NCI-H2107 treated with DMSO at 0.1 percent for 48 hours (cell line): ENCODE measurements at regions not wholly inside any gene's neighbourhood (a gene's known extent, or its start where the extent isn't known, plus 50 kb on each side); places are given as distances from the start of the nearest gene placed in this dataset.
A peak's percentile ranks its signal among the peaks of the same experiment; 100 is the strongest.
"Not testable (repeated sequence)": the region's sequence is repeated elsewhere in the genome, so short reads cannot be mapped to it uniquely, and the experiment has no call there.

ENCODE experiments used
- DNase-seq: peaks from one replicate; lab custom pipeline; 2025; ENCODE audit not compliant: unreplicated experiment; lab: John Stamatoyannopoulos, UW

DNA sequence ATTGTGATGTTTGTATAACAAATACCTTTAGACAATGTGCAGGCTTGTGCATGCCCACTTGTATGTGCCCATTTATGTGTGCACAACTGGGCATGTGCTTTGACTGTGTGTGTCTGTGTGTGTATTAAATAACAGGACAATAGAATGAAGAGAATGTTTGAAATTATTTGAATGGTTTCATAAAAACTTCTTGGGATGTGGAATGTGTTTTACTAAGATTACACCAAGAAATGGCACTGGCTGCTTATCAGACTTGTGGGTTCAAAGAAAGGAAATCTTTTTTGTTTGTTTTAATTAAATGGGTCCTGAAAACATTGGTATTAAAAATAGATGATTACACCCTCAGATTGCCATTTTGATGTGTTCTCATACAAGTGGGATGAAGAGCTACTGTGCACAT lies 191.6 kb upstream of the CCN2 start:
- DNase-seq: no peak

DNA sequence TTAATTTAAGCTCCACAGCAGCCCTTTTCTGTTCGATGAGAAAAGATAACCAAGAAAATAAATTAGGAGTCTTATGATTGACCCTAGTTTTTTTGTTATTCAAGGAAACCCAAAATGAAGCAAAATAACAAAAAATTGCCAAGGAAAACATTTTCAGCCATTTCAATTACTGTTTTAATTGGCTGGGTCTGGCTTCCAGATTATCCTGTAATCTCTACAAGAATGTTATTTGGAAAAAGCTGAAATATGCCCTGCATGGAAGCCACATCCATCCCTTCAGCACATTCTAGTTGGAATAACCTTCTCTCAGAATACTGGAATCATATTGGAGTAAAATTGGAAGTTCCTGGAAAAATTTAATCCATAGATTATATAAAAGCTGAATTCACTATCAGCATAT lies 191.1 kb upstream of the CCN2 start:
- DNase-seq: no peak

DNA sequence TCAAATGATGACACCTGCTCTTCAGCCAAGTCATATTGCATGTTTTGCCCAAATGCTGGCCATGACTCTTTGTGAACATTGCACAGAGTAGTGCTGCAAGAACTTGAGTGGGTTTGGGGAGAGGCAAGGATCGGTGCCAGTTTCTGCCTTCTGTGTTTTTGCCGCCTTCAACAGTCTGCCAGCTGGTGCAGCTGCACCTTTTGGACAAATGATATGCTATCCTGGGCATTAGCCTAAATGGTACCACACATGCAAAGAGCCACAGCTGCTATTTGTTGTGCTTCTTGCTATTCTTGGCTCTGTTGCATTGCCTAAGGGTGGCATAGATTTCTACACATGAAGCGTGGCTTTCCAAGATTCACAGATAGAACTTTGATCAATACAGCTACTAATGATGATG lies 189.0 kb upstream of the CCN2 start:
- DNase-seq: no peak

DNA sequence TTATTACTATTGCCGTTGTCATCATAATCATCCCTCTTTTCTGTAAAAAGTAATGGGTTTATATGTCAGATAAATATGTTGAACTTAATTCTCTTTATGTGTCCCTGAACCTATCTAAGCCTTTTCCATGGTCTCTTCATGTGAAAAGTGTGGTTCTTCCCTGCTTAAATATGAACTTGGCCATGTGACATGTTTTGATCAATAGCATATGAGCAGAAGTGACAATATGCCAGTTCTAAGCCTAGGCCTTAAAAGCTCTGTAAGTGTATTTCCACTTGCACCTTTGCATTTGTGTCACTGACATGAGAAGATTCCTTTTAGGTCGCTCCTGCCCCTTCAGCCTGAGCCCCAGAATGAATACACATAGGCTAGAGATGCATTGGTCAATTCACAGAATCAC lies 188.4 kb upstream of the CCN2 start:
- no peak for DNase-seq

DNA sequence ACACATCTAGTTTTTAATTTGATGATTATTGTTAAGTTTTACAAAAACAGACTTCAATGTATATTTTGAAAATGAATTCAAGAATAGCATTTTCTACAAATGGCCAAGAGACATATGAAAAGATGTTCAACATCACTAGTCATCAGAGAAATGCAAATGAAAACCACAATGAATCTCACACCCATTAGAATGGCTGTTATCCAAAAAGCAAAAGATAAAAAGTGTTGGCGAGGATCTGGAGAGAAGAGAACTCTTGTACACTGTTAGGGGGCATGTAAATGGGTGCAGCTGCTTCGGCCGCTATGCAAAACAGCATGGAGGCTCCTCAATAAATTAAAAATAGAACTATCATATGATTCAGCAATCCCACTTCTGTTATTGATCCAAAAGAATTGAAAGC lies 185.8 kb upstream of the CCN2 start:
- no peak for DNase-seq

DNA sequence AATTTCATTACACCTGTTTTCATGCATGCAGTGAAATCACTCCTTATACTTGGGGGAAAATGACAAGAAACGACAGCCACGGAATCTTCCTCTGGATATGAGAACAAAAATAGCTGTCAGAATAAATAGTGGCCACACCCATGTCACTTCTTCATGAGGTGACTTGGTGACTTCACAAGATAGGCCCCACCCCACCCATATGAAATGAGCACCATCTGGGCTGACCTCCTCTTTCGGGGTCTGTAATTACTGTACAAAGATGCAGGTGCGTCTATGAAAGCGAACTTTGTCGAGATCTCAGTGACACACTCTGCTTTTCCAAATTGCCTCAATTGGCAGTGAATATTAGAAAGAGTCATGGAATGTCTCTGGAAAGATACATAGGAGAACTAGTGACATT lies 184.2 kb upstream of the CCN2 start:
- DNase-seq: no peak

DNA sequence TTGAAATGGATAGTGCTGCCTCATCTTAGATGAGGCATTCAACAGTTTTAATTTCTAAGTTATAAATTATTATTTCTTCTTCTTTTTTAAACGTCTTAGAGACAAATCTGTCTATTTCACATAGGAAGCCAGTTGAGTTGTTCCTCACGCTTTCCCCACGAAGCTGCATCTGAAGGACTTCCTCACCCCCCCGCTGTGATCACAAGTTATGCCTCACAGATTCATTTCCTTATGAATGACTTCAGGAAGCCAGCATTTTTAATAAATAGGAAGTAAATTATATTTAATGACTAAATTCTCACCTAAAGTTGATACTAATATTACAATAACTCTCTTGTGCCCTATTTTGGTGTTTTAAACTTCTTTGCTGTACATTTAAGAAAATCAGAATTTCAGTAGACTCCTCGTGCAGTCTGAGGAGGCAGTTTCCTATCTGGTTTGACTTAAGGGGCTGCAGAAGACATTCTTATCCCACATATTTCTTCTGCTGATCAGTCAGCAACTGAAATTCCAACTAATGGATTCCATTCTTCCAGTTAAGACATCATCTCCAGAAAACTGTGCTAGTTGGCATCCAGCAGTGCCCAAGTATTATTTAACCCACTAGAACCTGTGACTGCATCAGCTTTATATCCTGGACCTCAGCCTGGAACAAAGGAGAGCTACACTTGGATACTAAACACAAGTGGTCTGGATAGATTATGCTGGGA lies 182.7 kb upstream of the CCN2 start:
- DNase-seq: no peak

DNA sequence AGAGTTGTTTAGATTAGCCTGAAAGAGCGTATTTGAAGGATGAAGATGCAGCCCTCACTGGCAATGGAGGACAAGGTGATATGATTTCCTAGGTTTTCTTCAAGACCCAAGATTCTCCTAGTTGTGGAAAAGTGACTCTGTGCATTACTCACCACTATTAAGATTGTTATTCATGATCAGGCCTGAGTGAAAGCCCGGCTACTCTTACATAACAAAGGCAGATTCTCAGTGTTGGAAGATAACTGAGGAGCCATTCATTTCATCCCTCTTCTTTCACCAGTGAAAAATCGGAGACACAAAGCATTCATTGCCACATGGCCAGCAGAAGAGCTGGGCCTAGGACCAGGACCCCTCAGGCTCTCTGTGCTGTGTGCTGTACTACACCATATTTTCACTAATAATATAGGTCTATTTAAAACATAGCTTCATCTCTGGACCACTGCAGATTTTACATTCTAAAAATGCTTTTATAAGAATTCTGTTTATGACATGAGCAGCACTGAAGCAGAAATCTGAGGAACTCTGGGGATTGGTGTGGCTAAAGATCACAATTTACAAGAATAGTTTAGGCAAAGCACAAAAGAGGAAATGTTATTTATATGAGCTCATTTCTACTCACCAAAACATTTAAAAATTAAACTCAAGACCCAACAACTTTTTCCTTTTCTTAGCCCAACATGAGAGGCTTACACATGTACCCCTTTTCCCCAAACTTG lies 181.9 kb upstream of the CCN2 start:
- no peak for DNase-seq

DNA sequence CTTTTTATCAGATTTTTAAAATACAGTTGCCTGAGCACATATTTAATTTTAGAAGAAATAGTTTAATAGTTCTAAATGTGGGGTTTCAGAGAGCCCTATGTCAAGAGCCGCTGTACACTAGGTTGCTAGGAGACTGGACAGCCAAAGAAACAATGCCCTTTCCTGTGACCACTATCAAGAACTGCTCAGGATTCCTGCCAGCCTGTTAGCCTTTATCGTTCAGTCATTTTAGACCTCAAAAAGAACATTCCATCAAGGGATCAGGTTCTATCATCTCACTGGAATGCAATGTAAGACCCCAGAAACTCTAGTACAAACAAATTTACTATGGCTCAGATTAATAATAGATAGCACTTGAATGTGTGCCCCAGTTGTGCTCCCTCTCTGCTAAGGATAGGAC lies 181.2 kb upstream of the CCN2 start:
- no peak for DNase-seq

DNA sequence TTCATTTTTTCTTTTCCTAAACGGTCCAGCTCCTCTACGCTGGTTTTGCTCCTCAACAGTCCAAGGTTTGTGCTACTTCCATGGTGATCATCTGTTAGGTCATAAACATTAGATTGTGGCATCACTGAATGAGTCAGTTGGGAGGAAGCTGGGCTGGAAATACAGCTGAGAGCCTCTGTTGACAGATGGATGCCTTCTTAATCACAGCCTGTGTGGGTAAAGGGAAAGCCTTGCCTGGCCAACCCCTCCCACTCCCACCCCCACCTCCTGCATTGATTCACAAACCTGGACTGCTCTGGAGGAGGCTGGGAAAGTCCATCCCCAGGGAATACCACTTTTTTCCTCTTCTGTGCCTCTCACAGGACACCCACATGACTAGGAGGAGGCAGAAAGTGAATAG lies 180.6 kb upstream of the CCN2 start:
- DNase-seq: peak; percentile 7

DNA sequence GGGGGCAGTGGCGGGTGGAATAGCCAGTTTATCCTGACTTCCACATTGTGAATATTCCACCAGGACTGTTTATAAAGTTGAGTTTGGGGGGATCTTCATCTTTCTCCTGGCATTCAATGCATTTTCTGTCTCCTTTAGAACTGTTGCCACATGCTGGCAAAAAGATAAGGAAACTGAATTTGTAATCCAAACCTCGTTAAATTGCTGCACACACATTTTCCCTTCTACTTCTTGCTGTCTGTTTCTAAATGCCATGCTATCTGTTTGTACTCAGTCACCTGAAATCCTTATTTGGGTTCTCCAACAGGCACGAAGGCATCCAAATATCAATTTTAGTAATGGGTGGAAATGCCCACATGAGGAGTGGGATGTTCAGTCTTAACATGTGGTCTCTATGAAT lies 180.2 kb upstream of the CCN2 start:
- no peak for DNase-seq

DNA sequence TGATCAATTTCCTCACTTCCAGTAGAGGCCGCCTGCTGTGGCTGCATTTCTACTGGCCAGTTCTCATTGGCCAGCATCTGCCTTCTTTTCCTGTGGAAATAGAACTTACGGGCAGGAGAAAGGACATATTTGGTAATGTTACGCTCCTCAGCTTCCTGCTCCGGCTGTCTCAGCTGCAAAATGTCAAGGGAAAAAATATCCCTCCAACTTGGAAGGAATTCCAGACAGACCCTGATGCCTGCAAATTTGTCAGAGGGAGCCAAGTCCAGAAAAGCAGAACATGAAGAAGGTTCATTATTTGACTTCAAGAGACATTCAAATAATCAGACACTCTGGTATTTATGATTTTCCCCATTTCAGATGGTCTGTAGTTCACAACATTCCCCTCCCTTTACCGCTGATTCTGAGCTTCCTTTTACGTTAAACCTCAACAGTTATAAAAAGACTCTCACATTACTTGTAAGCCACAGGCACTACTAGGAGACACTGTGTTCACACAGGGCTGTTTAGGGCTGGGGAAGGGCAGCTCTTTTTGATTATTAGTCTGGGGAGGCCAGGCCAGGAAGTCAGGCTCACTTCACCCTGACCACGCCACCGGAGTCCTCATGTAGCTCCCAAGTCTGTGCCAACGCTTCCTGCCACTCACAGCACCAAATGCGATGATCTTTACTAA lies 179.6 kb upstream of the CCN2 start:
- no peak for DNase-seq

DNA sequence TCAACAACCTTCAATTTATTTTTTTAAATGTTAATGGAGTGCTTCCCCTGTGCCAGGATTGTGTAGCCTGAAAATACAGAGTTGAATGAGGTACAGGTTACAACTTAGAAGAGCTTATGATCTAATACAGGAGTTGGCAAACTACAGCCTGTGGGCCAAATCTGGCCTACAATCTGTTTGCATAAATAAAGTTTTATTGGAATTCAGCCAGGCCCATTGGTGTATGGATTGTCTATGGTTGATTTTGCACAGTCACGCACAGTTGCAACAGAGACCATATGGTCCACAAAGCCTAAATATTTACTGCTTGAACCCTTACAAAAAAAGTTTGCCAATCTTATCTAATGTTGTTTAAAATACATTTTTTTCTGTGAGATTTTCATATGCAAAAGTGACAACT lies 177.3 kb upstream of the CCN2 start:
- no peak for DNase-seq

DNA sequence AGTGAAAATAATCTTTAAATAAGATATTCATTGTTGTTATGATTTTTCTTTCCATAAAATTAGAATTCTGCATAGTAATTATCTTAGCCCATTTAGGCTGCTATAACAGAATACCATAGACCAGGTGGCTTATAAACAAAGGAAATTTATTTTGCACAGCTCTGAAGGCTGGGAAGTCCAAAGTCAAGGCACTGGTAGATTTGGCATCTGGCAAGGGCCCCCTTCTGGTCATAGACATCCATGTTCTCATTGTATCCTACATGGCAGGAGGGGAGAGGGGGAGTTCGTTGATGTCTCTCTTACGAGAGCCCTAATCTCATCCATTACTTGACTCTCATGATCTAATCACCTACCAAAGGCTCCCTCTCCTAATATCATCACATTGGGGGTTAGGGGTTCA lies 175.0 kb upstream of the CCN2 start:
- DNase-seq: no peak

DNA sequence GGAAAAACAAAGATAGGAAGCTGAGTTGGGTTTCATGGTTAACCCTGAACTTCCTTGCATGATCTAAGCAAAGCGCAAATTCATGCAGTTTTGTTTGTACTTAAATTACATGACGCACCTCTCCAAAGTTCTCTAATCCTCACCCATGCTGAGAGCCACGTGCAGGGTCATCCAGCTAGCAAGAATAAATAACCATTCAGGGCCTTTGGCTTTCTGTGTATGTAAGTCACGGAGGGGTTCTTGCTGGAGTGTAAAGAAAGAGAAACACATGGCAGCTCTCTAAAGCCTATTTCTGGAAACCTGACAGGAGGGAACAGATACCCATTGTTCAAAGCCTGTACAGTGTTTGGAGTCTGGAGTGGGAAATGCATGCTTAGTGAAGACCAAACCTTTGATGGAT lies 171.7 kb upstream of the CCN2 start:
- DNase-seq: peak; percentile 15

DNA sequence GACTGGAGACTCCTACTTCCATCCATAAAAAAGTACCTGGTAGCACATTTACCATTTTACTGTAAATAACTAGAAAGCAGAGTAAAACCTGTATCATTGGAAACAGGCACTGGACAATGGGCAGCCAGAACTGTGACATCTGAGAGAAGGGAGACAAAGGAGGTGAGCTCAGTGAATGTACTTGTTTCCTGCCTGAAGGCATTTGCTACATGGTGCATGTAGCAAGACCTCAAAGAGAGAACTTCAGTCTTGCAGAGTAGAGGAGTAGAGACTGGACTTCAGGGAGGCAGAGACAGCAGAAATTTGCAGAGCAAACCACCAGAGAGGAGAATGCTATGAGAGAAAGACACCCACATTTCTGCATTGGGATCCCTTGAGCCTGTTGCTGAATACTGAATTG lies 171.0 kb upstream of the CCN2 start:
- DNase-seq: no peak

DNA sequence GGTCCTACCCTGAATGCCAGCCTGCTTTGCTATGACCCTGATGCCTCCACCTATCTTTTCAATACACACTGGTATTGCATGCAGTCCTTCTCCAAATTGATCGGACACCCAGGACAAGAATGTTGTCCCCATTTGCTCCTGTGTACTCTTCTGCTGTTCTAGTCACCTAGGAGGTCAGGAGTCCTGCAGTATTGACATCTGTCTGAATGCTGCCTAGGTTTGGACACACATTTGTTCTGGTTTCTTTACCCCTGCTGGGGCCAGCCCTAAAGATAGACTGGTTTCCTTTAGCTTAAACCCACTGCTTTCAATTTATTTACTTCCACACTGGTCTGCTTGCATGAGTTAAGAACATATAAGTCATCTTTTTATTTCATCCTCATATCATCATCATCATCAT lies 167.0 kb upstream of the CCN2 start:
- DNase-seq: no peak

DNA sequence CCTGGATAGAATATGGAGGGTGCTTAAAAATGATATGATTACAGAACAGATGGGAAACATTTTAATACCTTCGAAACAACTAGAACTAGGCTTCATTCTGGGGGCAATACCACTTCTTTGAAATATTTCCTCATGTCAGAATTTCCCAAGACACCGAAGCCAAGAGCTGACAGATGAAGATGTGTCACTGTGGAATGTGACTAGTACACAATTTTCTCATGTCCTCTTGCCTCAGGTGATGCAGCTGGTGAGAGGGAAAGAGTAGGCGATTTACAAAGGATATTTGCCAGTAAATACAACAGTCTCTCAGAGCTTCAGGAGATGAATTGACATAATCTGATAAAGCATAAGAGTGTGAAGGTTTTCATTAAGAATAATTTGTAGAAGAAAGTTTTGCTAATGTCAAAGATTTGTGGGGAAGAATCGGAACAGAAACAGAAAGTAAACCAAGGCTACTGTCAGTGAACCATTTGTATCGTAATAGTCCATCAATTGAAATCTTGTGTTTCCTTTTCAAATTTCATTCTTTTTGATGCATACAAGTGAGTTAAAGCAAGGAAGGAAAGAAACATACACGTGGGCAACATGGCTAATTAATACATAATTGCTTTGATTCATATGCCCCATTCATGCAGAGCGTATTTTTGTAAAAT lies 164.7 kb upstream of the CCN2 start:
- DNase-seq: no peak

DNA sequence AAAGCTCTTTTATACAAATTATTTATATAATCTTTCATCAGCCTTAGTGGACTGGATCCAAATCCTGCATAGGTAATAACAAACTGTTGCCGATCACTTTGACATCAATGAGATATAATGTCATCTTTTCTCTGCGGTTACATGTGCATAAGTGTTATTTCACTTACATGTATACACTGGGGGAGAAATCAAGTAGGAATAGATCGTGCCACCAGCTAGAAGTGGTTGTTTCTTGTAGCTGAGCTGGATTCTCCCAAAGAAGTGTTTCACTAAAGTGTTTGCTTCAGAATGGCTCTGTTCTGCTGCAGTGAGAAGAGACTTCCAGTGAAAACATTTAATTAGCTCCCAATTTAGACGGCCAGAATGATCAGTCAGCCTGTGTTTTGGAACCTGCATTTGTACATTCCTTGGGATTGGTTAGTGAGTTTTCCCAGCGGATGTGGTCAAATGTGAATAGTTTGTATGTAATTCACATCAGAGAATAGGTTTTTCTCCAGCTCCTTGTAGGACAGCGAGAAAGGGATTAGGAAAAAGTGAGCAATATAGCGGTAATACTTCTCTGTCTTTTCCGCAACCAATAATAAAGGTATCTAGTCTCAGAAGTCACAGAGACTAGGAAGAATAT lies 163.1 kb upstream of the CCN2 start:
- no peak for DNase-seq

DNA sequence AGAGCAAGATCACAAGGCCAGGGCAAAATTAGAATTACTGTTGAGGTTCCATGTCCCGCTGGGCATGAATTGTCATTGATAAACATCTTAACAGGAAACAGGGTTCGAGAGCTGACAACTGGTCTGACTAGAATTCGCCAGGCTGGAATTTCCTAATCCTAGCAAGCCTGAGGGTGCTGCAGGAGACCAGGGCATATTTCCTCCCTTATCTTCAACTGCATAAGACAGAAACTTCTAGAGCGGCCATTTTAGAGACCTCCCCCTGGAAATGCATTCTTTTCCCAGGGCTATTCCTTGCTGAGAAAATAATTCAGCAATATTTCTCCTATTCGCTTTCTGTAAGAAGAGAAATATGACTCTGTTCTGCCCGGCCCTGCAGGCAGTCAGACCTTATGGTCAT lies 158.6 kb upstream of the CCN2 start:
- DNase-seq: not testable (repeated sequence)

DNA sequence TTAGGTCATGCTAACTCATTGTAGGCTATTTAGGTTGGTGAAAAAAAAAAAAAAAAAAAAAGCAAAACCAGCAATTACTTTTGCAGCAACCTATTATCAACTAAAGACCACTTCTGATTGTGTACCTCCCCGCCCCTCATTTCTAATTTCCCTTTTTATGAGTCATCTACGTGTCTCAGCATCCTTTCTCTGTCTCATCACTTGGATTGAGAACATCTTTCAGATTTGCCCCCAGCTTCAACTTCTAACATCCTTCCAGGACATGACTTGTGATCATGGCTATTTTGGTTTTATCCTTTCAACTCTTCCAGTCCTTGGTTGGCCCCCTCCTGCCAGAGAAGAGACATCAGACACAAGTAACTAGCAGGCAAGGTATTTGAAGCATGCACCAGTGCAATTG lies 156.7 kb upstream of the CCN2 start:
- DNase-seq: no peak

DNA sequence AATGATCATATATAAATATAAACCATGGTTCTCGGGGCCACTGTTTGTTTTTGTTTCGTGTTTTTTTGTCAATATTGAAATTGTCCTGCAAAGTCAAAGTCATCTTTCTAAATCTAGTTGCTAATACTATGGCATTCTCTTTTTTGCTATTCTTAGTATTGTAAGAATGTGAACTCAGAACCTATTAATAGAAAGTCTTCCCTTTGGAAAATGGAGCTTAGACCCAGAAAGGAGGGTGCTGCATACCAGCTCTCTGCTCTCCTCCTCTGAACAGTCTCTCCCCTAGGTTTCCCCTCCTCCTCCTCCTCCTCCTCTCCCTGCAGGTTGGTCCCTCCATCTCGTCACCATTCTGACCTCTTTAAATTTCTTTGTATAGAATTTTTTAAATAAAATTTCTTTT lies 150.4 kb upstream of the CCN2 start:
- DNase-seq: no peak
